PC-3 (cell line): ENCODE measurements at regions not wholly inside any gene's neighbourhood (a gene's known extent, or its start where the extent isn't known, plus 50 kb on each side); places are given as distances from the start of the nearest gene placed in this dataset.

Source experiments
- ATAC-seq: fragments of 200-7000 bp; cut with Tn5 transposase; 2 replicates; pipeline ENCODE4 v1.9.1; 2020; ENCODE audit warnings: mild to moderate bottlenecking, moderate library complexity
- BruUV-seq: library from RNA; stranded (reverse); fragments of 400-500 nt; replicated peaks from 2 replicates; lab custom pipeline; 2021; lab: Mats Ljungman, UMichigan
- CTCF ChIA-PET: fragments of 300-600 bp; sonication (Branson Sonifier 250); formaldehyde crosslinking; loops from one replicate; lab custom pipeline; 2022; ENCODE audit warnings: antibody characterized with exemption; lab: Charles Lee
- POLR2A ChIA-PET: fragments of 300-600 bp; sonication (Branson Sonifier 250); formaldehyde crosslinking; loops from one replicate; lab custom pipeline; 2022; ENCODE audit warnings: antibody characterized with exemption; ENCODE audit not compliant: unreplicated experiment; lab: Charles Lee
- DNase-seq: peaks from one replicate; pipeline ENCODE4 v3.0.0-alpha.2; 2015
- H2AFZ ChIP-seq: fragments of 300-600 bp; sonication (generic); 2 replicates; pipeline ENCODE4 v1.6.0; 2016; ENCODE audit warnings: antibody characterized with exemption, low read length
- H3F3A ChIP-seq: fragments of 300-600 bp; sonication (generic); one replicate; pipeline ENCODE4 v1.6.0; 2017; ENCODE audit warnings: antibody characterized with exemption, low read length, control low read depth, mild to moderate bottlenecking; ENCODE audit not compliant: unreplicated experiment
- H3K27ac ChIP-seq: fragments of 300-600 bp; sonication (generic); 2 replicates; pipeline ENCODE4 v1.5.1; 2016; ENCODE audit warnings: mild to moderate bottlenecking, low read length
- H3K27me3 ChIP-seq: fragments of 300-600 bp; sonication (generic); 2 replicates; pipeline ENCODE4 v1.6.1; 2016; ENCODE audit warnings: low read length, mixed read lengths
- H3K36me3 ChIP-seq: fragments of 300-600 bp; sonication (generic); 2 replicates; pipeline ENCODE4 v1.6.1; 2016; ENCODE audit warnings: low read depth, mixed run types, low read length, mixed read lengths
- H3K4me1 ChIP-seq: fragments of 300-600 bp; sonication (generic); 2 replicates; pipeline ENCODE4 v1.5.1; 2016; ENCODE audit warnings: low read length; ENCODE audit not compliant: insufficient read depth
- H3K4me2 ChIP-seq: fragments of 300-600 bp; sonication (generic); 2 replicates; pipeline ENCODE4 v1.6.0; 2016; ENCODE audit warnings: low read length
- H3K4me3 ChIP-seq: fragments of 300-600 bp; sonication (generic); 2 replicates; pipeline ENCODE4 v1.5.1; 2016; ENCODE audit warnings: mild to moderate bottlenecking, low read length, mixed read lengths
- H3K79me2 ChIP-seq: fragments of 300-600 bp; sonication (generic); 2 replicates; pipeline ENCODE4 v1.6.1; 2017; ENCODE audit warnings: low read length, mixed read lengths
- H3K9ac ChIP-seq: fragments of 300-600 bp; sonication (generic); 2 replicates; pipeline ENCODE4 v1.6.0; 2016; ENCODE audit warnings: mild to moderate bottlenecking, low read length
- H3K9me2 ChIP-seq: fragments of 300-600 bp; sonication (generic); replicated peaks from 2 replicates; pipeline ENCODE4 v1.6.1; 2016; ENCODE audit warnings: mixed run types, low read length, mixed read lengths
- H3K9me3 ChIP-seq: fragments of 300-600 bp; sonication (generic); 2 replicates; pipeline ENCODE4 v1.6.1; 2016; ENCODE audit warnings: low read length, mixed read lengths
- H4K20me1 ChIP-seq: fragments of 300-600 bp; sonication (generic); 2 replicates; pipeline ENCODE4 v1.6.1; 2016; ENCODE audit warnings: low read length, mixed read lengths
- EZH2 ChIP-seq: fragments of 300-600 bp; sonication (generic); IDR thresholded peaks from one replicate; pipeline ENCODE4 v1.6.1; 2017; ENCODE audit warnings: antibody characterized with exemption, mild to moderate bottlenecking, low read length; ENCODE audit not compliant: unreplicated experiment
- EZH2phosphoT487 ChIP-seq: fragments of 300-600 bp; sonication (generic); IDR thresholded peaks from 2 replicates; pipeline ENCODE4 v1.6.1; 2018; ENCODE audit warnings: mild to moderate bottlenecking, antibody characterized with exemption, low read length, borderline replicate concordance
- intact Hi-C: fragments of 100-400 bp; cut with micrococcal nuclease; formaldehyde crosslinking; loops from 2 replicates; pipeline ENCODE4 v1.9.0; 2023
- TF ChIP-seq, protein P1 (sequence below): fragments of 300-600 bp; sonication (generic); conservative IDR thresholded peaks from 2 replicates; pipeline ENCODE4 v1.5.1; 2017; ENCODE audit warnings: antibody characterized with exemption, low read depth, mild to moderate bottlenecking, low read length

DNA sequence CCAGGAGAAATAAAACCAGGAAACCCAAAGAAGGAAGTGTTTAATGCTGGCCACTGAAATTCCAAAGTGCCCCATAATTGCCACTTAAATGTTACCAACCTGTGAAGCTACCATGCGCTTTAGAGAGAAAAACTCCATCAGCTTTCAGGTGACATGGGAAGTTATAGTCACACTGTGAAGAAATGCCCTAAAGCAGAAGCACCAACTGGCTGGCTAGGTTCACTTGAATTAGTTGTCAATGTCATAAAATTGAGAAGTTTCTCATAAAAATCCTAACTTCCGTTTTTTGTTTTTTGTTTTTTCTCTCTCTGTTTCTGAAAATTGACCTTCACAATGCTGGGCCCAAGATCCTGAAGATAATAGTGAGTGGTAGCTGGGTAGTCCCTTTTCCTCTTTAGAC, 167.9 kb upstream of the CTNNB1 start:
- no TSS peak for BruUV-seq
- no peak overlapping the region for H3K27ac ChIP-seq
- no peaks in the 10 kb centered on the region for H3K9me3 ChIP-seq
- no peak overlapping the region for H3K4me3 ChIP-seq
- ATAC-seq (no peak), DNase-seq (no peak)
- no peaks in the 10 kb centered on the region for H3K9me2 ChIP-seq
- H3F3A ChIP-seq = no peaks in the 10 kb centered on the region
- POLR2A ChIA-PET = no interaction called here
- H4K20me1 ChIP-seq = no peaks in the 10 kb centered on the region
- CTCF ChIA-PET = no interaction called here
- no peaks in the 10 kb centered on the region for H3K79me2 ChIP-seq
- TF ChIP-seq, protein P1, sequence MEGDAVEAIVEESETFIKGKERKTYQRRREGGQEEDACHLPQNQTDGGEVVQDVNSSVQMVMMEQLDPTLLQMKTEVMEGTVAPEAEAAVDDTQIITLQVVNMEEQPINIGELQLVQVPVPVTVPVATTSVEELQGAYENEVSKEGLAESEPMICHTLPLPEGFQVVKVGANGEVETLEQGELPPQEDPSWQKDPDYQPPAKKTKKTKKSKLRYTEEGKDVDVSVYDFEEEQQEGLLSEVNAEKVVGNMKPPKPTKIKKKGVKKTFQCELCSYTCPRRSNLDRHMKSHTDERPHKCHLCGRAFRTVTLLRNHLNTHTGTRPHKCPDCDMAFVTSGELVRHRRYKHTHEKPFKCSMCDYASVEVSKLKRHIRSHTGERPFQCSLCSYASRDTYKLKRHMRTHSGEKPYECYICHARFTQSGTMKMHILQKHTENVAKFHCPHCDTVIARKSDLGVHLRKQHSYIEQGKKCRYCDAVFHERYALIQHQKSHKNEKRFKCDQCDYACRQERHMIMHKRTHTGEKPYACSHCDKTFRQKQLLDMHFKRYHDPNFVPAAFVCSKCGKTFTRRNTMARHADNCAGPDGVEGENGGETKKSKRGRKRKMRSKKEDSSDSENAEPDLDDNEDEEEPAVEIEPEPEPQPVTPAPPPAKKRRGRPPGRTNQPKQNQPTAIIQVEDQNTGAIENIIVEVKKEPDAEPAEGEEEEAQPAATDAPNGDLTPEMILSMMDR = no peak
- no peak for TF ChIP-seq EZH2
- TF ChIP-seq EZH2phosphoT487 = no peak
- no peak overlapping the region for H2AFZ ChIP-seq
- no peak overlapping the region for H3K4me2 ChIP-seq
- intact Hi-C loops = no loop called here
- H3K27me3 ChIP-seq = peaks cover 72% of the 10 kb centered on the region
- no peaks in the 10 kb centered on the region for H3K4me1 ChIP-seq
- no peak overlapping the region for H3K9ac ChIP-seq
- H3K36me3 ChIP-seq = no peaks in the 10 kb centered on the region

DNA sequence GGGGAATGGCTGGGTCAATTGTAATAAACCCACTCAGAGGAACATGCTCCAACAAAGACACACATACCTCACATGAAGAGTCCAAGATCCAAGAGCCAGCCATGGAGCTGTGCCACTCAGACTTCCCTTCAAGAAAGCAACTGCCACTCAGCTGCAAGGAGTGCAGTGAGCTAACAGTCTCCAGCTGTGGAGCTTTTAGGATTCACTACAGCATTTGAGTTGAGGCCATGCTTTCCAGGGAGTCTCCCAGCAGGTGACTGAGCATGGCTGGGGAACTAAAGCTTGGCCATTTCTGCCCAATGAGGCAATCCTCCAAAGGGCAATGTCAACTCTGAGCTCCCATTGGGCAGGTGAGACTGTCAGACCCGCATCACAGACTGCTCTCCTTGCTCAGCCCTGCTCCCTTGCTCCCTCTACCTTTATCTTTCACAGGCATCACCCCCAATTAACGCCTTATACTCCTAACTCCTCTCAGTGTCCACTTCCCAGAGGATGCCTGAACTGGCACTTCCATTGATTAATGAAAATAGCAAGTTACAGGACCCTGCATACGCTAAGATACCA, 165.3 kb upstream of the CTNNB1 start:
- ATAC-seq (no peak), DNase-seq (no peak)
- ChIA-PET POLR2A (no interaction called here), CTCF (no interaction called here)
- Histone ChIP-seq H3K79me2 (no peaks in the 10 kb centered on the region), H3K9ac (no peak overlapping the region), H4K20me1 (no peaks in the 10 kb centered on the region), H2AFZ (no peak overlapping the region), H3F3A (no peaks in the 10 kb centered on the region), H3K36me3 (no peaks in the 10 kb centered on the region), H3K9me3 (no peaks in the 10 kb centered on the region), H3K4me1 (no peaks in the 10 kb centered on the region), H3K27ac (no peak overlapping the region), H3K4me3 (no peak overlapping the region), H3K27me3 (peaks cover 77% of the 10 kb centered on the region), H3K9me2 (no peaks in the 10 kb centered on the region), H3K4me2 (no peak overlapping the region)
- intact Hi-C loops = no loop called here
- TF ChIP-seq, protein P1 = 0 out of 2 replicates have a peak, but pooled peaks have one; percentile 15
- no peak for TF ChIP-seq EZH2
- BruUV-seq = no TSS peak

DNA sequence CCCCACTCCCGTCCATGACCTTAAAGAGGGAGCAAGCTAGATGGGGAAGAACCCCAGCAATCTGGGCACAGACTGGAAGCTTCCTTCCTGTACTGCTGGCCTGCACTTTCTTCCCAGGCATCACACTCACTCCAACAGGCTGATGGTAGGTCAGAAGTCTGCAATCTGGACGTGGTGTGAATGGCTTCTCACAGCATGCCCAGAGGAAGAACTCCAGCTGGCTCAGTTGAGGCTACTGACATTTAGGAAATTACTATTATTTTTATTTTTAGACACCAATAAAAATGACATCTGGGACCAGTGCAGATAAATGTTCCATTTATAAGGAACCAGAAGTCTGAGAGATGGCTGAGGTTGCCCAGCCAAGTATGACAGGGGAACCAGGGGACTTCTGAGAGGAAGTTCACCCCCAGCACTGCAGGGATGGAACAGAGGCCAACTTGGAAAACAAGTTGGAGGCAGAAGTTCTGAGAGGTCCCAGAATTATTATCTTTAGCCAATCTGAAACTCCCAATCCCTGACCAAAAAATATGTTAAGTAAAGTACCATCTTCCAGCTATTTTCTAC, 163.8 kb upstream of the CTNNB1 start:
- H3K79me2 ChIP-seq = no peaks in the 10 kb centered on the region
- H3K27ac ChIP-seq = no peak overlapping the region
- H3K9me2 ChIP-seq = no peaks in the 10 kb centered on the region
- no peak overlapping the region for H3K9ac ChIP-seq
- no peak overlapping the region for H2AFZ ChIP-seq
- POLR2A ChIA-PET = no interaction called here
- intact Hi-C loops = no loop called here
- ATAC-seq (no peak), DNase-seq (no peak)
- H3K4me2 ChIP-seq = no peak overlapping the region
- no peaks in the 10 kb centered on the region for H3K4me1 ChIP-seq
- no peaks in the 10 kb centered on the region for H3K9me3 ChIP-seq
- H3K27me3 ChIP-seq = peaks cover 66% of the 10 kb centered on the region
- H3K4me3 ChIP-seq = no peak overlapping the region
- TF ChIP-seq EZH2phosphoT487 (no peak), EZH2 (no peak)
- TF ChIP-seq, protein P1 = no peak
- no peaks in the 10 kb centered on the region for H4K20me1 ChIP-seq
- no peaks in the 10 kb centered on the region for H3F3A ChIP-seq
- no TSS peak for BruUV-seq
- no peaks in the 10 kb centered on the region for H3K36me3 ChIP-seq
- CTCF ChIA-PET = no interaction called here
